ENCODE measurements at regions not wholly inside any gene's neighbourhood (a gene's known extent, or its start where the extent isn't known, plus 50 kb on each side); places are given as distances from the start of the nearest gene placed in this dataset.
"Not testable (repeated sequence)": the region's sequence is repeated elsewhere in the genome, so short reads cannot be mapped to it uniquely, and the experiment has no call there.

- DNase-seq (ENCODE audit: low read depth) = no peak
Measured at GRCh38 chr10:64558094-64558835, 1037.1 kb downstream of the REEP3 start.

- no peak for DNase-seq (ENCODE audit: low read depth)
Measured at GRCh38 chr10:64571056-64571455, 1049.9 kb downstream of the REEP3 start.

GRCh38 chr10:64573623-64574325 is 1052.6 kb downstream of the REEP3 start:
- no peak for DNase-seq (ENCODE audit: low read depth)

- no peak for DNase-seq (ENCODE audit: low read depth)
Measured at GRCh38 chr10:64574371-64574770, 1053.2 kb downstream of the REEP3 start.

- no peak for DNase-seq (ENCODE audit: low read depth)
Measured at GRCh38 chr10:64576497-64576896, 1055.3 kb downstream of the REEP3 start.

- not testable (repeated sequence) for DNase-seq (ENCODE audit: low read depth)
Measured at GRCh38 chr10:64578757-64579156, 1057.6 kb downstream of the REEP3 start.

GRCh38 chr10:64586934-64587503 is 1065.8 kb downstream of the REEP3 start:
- DNase-seq (ENCODE audit: low read depth) = no peak

DNA sequence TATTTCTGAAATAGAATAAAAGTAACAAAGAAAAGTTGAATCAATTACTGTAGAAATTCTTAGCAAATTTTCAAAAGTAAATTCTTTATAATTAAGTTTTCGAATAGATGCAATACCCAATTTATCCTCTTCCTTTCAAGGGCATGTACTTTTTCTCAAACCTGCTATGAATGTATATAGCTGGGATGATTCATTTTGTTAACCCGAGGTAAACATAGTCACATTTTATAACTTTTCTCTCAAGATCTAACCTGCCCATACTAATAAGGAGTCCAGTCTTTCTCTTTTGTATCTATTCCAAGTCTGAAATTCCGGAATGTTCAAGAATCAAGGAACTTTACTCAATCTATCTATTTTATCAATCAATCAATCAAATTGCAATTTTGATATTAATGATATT is 1072.9 kb downstream of the REEP3 start:
- DNase-seq (ENCODE audit: low read depth) = no peak

GRCh38 chr10:64598600-64598999 is 1077.4 kb downstream of the REEP3 start:
- no peak for DNase-seq (ENCODE audit: low read depth)

DNA sequence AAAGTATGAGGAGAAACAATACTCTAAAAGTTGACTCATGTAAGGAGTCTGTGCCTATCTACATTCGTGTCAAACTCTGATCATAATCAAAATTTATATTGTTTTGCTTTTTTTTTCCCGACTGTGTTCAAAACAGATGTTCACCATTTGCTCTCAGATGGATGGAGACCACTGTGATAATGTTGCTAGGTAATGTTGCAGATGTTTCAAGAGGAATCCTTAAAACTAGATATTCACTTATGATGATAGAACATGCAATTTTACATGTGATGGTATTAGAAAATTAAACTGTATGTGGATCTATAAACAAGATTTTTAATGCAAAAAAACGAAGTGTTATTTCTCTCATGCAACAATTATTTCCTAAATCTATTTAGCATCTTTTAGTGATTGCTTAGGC is 1080.1 kb downstream of the REEP3 start:
- no peak for DNase-seq (ENCODE audit: low read depth)

DNA sequence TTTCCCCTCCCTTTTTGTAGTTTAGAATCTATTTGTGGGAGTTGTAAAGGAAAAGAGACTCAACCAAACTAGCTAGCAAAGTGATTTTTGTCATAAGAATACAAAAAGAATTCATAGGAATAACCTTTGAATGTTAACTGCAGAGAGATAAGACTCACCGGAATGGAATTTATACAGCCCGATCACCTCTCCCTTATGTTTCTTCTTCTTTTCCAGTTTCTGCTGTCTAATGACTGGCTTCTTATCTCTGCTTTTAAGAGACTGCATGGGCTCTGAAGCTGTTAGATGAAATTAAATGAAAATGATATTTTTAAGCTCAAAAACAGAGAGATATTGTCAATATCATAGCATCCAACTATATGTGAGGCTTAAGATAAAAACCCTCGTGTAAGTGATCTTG is 1095.9 kb downstream of the REEP3 start:
- no peak for DNase-seq (ENCODE audit: low read depth)

GRCh38 chr10:64619102-64619501 is 1097.9 kb downstream of the REEP3 start:
- DNase-seq (ENCODE audit: low read depth) = no peak

DNA sequence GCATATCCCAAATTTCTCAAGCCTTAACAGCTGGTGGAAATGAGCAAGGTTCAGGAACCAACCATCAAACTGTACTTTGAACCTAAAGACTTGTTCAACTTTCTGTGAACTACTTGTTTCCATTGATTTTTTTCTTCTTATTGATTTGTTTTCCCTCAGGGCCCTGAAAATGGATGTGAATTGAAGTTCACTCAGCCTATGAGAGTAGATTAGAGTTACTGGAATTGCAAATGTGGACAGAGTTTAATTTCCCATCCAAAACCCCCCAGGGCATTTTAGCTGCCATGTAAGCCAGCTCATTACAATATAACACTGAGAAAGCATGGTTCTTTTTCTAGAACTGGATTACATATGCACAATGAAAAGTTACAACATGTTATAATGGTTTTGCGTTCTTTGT is 1105.7 kb downstream of the REEP3 start:
- no peak for DNase-seq (ENCODE audit: low read depth)

DNA sequence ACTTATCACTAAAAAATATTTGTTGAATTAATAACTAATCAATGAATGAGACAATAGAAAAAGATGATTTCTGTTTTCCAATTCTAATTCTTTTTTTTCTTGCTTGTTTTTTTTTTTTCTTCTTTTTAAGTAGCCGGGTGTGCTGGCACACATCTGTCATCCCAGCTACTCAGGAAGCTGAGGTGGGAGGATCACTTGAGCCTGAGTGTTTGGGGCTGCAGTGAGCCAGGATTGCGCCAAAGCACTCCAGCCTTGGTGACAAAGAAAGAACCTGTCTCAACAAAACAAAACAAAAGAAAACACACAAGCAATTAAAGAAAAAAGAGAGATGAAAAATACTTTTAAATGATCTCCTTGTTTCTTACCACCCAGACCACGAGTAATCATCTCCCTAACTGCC is 1109.3 kb downstream of the REEP3 start:
- DNase-seq (ENCODE audit: low read depth) = no peak

GRCh38 chr10:64635906-64636305 is 1114.7 kb downstream of the REEP3 start:
- no peak for DNase-seq (ENCODE audit: low read depth)

DNA sequence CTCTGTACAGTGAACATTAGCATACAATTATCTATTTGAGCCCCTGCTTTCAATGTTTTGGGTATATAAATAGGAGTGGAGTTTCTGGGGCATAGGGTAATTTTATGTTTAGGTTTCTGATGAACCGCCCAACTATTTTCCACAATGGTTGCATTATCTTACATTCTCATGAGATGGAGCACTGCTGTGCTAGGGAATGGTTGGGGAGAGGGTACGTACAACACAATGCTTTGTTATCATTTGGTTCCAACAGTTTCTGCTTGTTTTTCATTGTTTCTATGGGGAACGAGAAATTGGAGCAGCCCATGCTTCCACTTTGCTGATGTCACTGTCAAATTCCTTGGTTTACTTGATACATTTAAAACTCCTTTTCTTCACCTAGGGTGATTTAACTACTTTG is 1115.3 kb downstream of the REEP3 start:
- no peak for DNase-seq (ENCODE audit: low read depth)

GRCh38 chr10:64637939-64638338 is 1116.7 kb downstream of the REEP3 start:
- DNase-seq (ENCODE audit: low read depth) = no peak

DNA sequence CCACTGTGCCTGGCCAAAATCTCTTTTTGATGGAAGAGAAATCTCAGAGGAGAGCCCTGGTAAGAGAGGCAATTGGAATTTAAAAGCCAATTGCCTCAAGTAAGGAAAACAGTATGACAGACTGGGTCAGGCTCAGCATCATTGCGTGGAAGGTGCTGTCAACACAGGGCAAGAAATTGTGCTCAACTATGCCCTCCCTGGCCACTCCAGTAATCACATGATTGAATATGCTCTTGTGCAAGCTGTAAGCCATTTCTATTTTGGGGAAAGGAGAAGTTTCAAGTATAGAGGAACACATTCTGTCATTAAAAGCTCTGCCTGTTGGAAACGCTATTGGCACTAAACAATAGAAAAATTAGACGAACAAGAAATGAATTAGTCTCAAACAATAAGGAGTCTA is 1127.7 kb downstream of the REEP3 start:
- DNase-seq (ENCODE audit: low read depth) = peak; percentile 1

DNA sequence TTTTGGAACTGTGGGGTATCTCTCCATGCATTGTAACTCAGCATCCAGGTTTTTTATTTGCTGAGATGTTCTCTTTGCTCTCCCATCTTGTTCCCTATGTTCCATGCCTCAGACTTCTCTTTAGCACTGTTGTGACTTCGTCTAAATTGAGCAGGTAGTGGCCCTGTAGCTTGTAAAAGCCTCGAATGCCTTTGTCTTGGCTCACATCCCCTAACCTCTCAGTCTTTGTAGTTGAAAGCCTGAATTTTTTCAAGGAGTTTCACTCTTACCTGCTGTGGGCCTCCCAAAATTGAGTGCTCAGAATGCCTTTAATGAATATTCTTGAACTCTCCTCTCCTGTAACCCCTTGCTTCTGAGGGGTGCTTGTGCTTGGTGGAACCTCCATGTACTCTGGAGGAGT is 1137.3 kb downstream of the REEP3 start:
- no peak for DNase-seq (ENCODE audit: low read depth)

- DNase-seq (ENCODE audit: low read depth) = no peak
Measured at GRCh38 chr10:64659311-64659710, 1138.1 kb downstream of the REEP3 start.

DNA sequence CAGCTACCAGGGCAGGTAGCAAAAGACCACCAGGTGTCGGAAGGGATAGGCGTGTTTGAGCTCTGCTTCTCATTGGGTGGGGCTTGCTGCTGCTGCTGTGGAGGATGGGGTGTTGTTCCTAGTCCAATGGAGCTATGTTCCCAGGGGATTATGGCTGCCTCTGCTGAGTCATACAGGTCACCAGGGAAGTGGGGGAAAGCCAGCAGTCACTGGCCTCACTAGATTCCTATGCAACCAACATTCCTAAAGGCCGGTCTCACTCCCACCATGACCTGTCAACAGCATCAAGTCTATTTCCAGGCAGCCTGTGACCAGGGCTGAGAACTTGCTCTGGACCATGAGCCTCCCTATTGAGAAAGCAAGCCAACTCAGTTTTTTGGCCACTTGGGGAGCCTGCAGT is 1160.8 kb downstream of the REEP3 start:
- DNase-seq (ENCODE audit: low read depth) = no peak

DNA sequence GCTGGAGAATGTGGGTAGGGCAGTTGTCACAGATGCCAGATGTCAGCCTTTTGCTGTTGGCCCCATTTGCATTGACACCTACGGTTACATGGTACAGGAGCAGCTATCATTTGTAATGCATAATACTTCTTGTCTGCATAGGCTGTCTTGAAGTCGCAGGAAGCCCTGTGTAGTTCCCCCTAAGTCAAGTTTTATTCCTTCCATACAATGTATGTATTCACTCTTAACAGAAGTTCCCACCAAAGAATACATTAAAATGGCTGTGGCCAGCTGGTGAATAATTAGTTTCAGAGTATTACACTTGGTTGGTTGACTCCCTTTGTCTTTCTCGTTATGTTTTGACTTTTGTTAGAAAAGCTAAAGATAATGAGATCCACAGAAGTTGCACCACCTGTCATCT is 1169.0 kb downstream of the REEP3 start:
- no peak for DNase-seq (ENCODE audit: low read depth)

DNA sequence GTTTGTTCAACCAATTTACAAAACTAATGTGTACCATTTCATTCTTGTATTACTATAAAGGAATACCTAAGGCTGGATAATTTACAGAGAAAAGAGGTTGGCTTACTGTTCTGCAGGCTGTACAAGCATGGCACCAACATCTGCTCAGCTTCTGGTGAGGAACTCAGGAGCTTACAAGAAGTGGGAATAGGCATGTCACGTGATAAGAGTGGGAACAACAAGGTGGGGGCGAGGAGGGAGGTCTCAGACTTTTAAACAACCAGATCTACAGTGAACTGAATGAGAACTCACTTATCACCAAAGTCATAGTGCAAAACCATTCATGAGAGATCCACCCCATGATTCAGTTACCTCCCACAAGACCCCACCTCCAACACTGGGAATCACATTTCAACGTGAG is 1178.0 kb downstream of the REEP3 start:
- DNase-seq (ENCODE audit: low read depth) = no peak

All from forelimb muscle (tissue), 1 donor.